IMR-90 (cell line): ENCODE measurements at regions not wholly inside any gene's neighbourhood (a gene's known extent, or its start where the extent isn't known, plus 50 kb on each side); places are given as distances from the start of the nearest gene placed in this dataset.

ENCODE experiments used
- ATAC-seq: fragments of 200-7000 bp; cut with Tn5 transposase; 2 replicates; pipeline ENCODE4 v1.9.1; 2020; ENCODE audit warnings: low read depth, mild to moderate bottlenecking, moderate library complexity
- BruUV-seq: library from RNA; stranded (reverse); fragments of 400-500 nt; replicated peaks from 2 replicates; lab custom pipeline; 2021; lab: Mats Ljungman, UMichigan
- CTCF ChIA-PET: fragments of 300-600 bp; formaldehyde crosslinking; extraction: SDS; loops from one replicate; lab custom pipeline; 2021; ENCODE audit warnings: antibody characterized with exemption; lab: Yijun Ruan, JAX
- POLR2A ChIA-PET: fragments of 300-600 bp; sonication (Branson Sonifier 250); formaldehyde crosslinking; loops from one replicate; lab custom pipeline; 2022; ENCODE audit warnings: antibody characterized with exemption; ENCODE audit not compliant: unreplicated experiment; lab: Charles Lee
- DNase-seq: peaks from one replicate; pipeline ENCODE4 v3.0.0; 2013
- H2AFZ ChIP-seq: replicated peaks from 2 replicates; pipeline ENCODE3; 2013; ENCODE audit warnings: low read length, mild to moderate bottlenecking; ENCODE audit not compliant: poor library complexity
- H2AK5ac ChIP-seq: 2 replicates; pipeline ENCODE4 v1.6.1; 2013; ENCODE audit warnings: low read depth, low read length, inconsistent platforms
- H2AK9ac ChIP-seq: replicated peaks from 2 replicates; pipeline ENCODE3; 2013; ENCODE audit warnings: mild to moderate bottlenecking, low read depth, low read length, moderate library complexity; ENCODE audit not compliant: poor library complexity
- H2BK120ac ChIP-seq: 2 replicates; pipeline ENCODE4 v1.6.1; 2013; ENCODE audit warnings: low read depth, low read length, inconsistent platforms
- H2BK15ac ChIP-seq: 3 replicates; pipeline ENCODE4 v1.6.1; 2013; ENCODE audit warnings: low read depth, low read length, inconsistent platforms
- H2BK20ac ChIP-seq: 2 replicates; pipeline ENCODE4 v1.6.1; 2013; ENCODE audit warnings: low read depth, mild to moderate bottlenecking, inconsistent platforms, low read length, moderate library complexity
- H2BK5ac ChIP-seq: 2 replicates; pipeline ENCODE4 v1.6.1; 2013; ENCODE audit warnings: mild to moderate bottlenecking, low read depth, low read length, inconsistent platforms; ENCODE audit not compliant: poor library complexity, severe bottlenecking
- H3K14ac ChIP-seq: replicated peaks from 2 replicates; pipeline ENCODE4 v1.6.1; 2013; ENCODE audit warnings: low read depth, low read length, inconsistent platforms
- H3K18ac ChIP-seq: 2 replicates; pipeline ENCODE4 v1.6.1; 2013; ENCODE audit warnings: low read depth, low read length, control low read depth
- H3K23ac ChIP-seq: 2 replicates; pipeline ENCODE4 v1.6.1; 2013; ENCODE audit warnings: low read depth, low read length, inconsistent platforms
- H3K27ac ChIP-seq: 2 replicates; pipeline ENCODE4 v1.5.1; 2013; ENCODE audit warnings: mild to moderate bottlenecking, control low read depth, low read length; ENCODE audit not compliant: insufficient read depth
- H3K27me3 ChIP-seq: 2 replicates; pipeline ENCODE4 v1.6.1; 2013; ENCODE audit warnings: low read length; ENCODE audit not compliant: control insufficient read depth, insufficient read depth
- H3K36me3 ChIP-seq: 2 replicates; pipeline ENCODE4 v1.6.1; 2013; ENCODE audit warnings: low read length, mixed read lengths; ENCODE audit not compliant: control insufficient read depth, insufficient read depth
- H3K4ac ChIP-seq: 2 replicates; pipeline ENCODE4 v1.6.1; 2013; ENCODE audit warnings: low read depth, low read length, inconsistent platforms
- H3K4me1 ChIP-seq: 2 replicates; pipeline ENCODE4 v1.6.1; 2013; ENCODE audit warnings: low read length, mixed read lengths; ENCODE audit not compliant: control insufficient read depth, insufficient read depth
- H3K4me2 ChIP-seq: 2 replicates; pipeline ENCODE4 v1.6.1; 2013; ENCODE audit warnings: low read depth, mild to moderate bottlenecking, control low read depth, low read length, moderate library complexity
- H3K4me3 ChIP-seq: 2 replicates; pipeline ENCODE4 v1.5.1; 2013; ENCODE audit warnings: low read depth, mild to moderate bottlenecking, control low read depth, low read length, moderate library complexity; ENCODE audit not compliant: insufficient read depth
- H3K56ac ChIP-seq: 2 replicates; pipeline ENCODE4 v1.6.1; 2013; ENCODE audit warnings: low read length, inconsistent platforms; ENCODE audit not compliant: insufficient read depth; ENCODE audit errors: extremely low read depth
- H3K79me1 ChIP-seq, 2 experiments: 2 replicates each; pipeline ENCODE4 v1.6.1; 2013; ENCODE audit warnings: low read length in 2 of 2, inconsistent platforms in 1 of 2, low read depth in 1 of 2
- H3K9ac ChIP-seq: 2 replicates; pipeline ENCODE4 v1.6.1; 2013; ENCODE audit warnings: low read depth, low read length, control low read depth
- H3K9me1 ChIP-seq: 2 replicates; pipeline ENCODE4 v1.6.1; 2013; ENCODE audit warnings: low read length, inconsistent platforms; ENCODE audit not compliant: insufficient read depth
- H3K9me3 ChIP-seq: 2 replicates; pipeline ENCODE4 v1.6.1; 2013; ENCODE audit warnings: low read length; ENCODE audit not compliant: control insufficient read depth, insufficient read depth
- H4K20me1 ChIP-seq: 2 replicates; pipeline ENCODE4 v1.6.1; 2013; ENCODE audit warnings: low read length, inconsistent platforms; ENCODE audit not compliant: insufficient read depth
- H4K5ac ChIP-seq: 2 replicates; pipeline ENCODE4 v1.6.1; 2013; ENCODE audit warnings: mild to moderate bottlenecking, low read depth, low read length, control low read depth
- H4K8ac ChIP-seq, 2 experiments: 2 replicates each; pipeline ENCODE4 v1.6.1; 2013; ENCODE audit warnings: low read depth in 2 of 2, low read length in 2 of 2, control low read depth in 1 of 2, inconsistent platforms in 1 of 2
- H4K91ac ChIP-seq: 2 replicates; pipeline ENCODE4 v1.6.1; 2013; ENCODE audit warnings: low read depth, low read length, inconsistent platforms; ENCODE audit not compliant: insufficient read depth
- BHLHE40 ChIP-seq: fragments of 150-350 bp; IDR thresholded peaks from 2 replicates; pipeline ENCODE4 v1.6.1; 2016; ENCODE audit warnings: mild to moderate bottlenecking, low read depth, low read length
- NFE2L2 ChIP-seq: fragments of 150-350 bp; IDR thresholded peaks from 2 replicates; pipeline ENCODE4 v1.6.1; 2016; ENCODE audit warnings: low read depth, mild to moderate bottlenecking, low read length
- POLR2A ChIP-seq: IDR thresholded peaks from 2 replicates; pipeline ENCODE4 v1.6.1; 2012; ENCODE audit warnings: mild to moderate bottlenecking, low read depth, low read length
- RCOR1 ChIP-seq: IDR thresholded peaks from 2 replicates; pipeline ENCODE4 v1.6.1; 2012; ENCODE audit warnings: mild to moderate bottlenecking, low read length, improper control_type of control experiment; ENCODE audit not compliant: insufficient replicate concordance
- WGBS, 2 experiments: methylation state at CpG; one replicate each; pipeline versions ENCODE4 v1.1.5 to v1.1.7; 2013; ENCODE audit warnings: missing lambda C conversion rate in 2 of 2; ENCODE audit not compliant: insufficient read length in 1 of 2; ENCODE audit errors: extremely low coverage in 2 of 2; 5-methylcytosine and 5-hydroxymethylcytosine counted together
- dilution Hi-C: fragments of 300-500 bp; cut with HindIII; formaldehyde crosslinking; loops from one replicate; pipeline ENCODE4 v1.14.3; 2018; ENCODE audit warnings: low sequenced_read_pairs; ENCODE audit not compliant: unreplicated experiment
- in situ Hi-C: fragments of 300-500 bp; cut with MboI; formaldehyde crosslinking; loops from 3 replicates; pipeline ENCODE4 v1.14.3; 2019; ENCODE audit warnings: low sequenced_read_pairs, inconsistent platforms, mixed read lengths
- intact Hi-C: fragments of 100-400 bp; cut with micrococcal nuclease; formaldehyde crosslinking; loops from 2 replicates; pipeline ENCODE4 v1.10.0; 2022
- TF ChIP-seq, protein P1 (sequence below): fragments of 150-350 bp; IDR thresholded peaks from 2 replicates; pipeline ENCODE4 v1.6.1; 2016; ENCODE audit warnings: low read depth, mild to moderate bottlenecking, low read length, moderate library complexity, borderline replicate concordance

DNA sequence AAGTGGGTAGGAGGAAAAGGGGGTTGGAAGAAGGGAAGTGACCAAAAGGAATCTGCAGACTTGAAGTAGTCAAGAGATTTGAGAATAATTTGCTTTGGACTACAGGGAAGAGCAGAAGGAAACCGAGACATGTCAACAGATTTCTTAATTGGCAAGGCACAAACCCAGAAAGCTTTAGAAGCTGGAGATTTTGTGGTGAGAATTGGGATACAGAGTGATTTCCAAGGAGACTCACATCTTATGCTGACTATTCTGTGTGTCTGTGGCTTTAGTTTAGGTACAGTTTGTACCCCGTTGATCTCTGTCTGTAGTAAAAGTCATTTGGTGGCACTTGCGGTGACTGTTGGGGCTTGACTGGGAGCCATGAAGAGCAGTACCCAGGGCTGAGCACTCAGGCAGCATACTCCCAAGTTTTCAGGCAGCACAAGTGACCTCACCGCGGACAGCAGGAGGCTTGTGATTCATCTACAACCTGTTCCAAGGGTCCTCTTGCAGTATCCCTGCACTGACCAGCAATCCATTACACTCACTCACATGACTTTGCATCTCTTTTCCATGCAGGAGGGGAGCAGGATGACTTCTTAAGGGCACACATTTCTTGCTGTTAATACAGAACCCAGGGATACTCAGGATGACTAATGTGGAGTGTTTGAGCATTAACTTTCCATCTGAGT lies 97.1 kb upstream of the TNP1 start:
- no peak overlapping the region for H3K4ac ChIP-seq
- no peaks in the 10 kb centered on the region; the same call in 1 of the 2 replicates for H3K27me3 ChIP-seq
- no peak overlapping the region for H2BK120ac ChIP-seq
- no peaks in the 10 kb centered on the region for H3K79me1 ChIP-seq
- H3K27ac ChIP-seq: no peak overlapping the region
- H2AK9ac ChIP-seq: no peak overlapping the region
- ChIA-PET POLR2A (no interaction called here), CTCF (no interaction called here)
- no peaks in the 10 kb centered on the region for H3K9me3 ChIP-seq
- no peak overlapping the region for H3K4me2 ChIP-seq
- intact Hi-C loops (no loop called here), dilution Hi-C loops (no loop called here), in situ Hi-C loops (no loop called here)
- no peak overlapping the region for H2BK15ac ChIP-seq
- WGBS, 2 experiments: 85% methylated on average over 4 of the region's 5 CpGs; no CpG with 5 or more reads in 1 of the 2 experiments
- H3K23ac ChIP-seq: no peak overlapping the region
- no peak overlapping the region for H3K56ac ChIP-seq
- ATAC-seq (peak; percentile 73), DNase-seq (peak; percentile 78)
- H4K5ac ChIP-seq: no peak overlapping the region
- H2BK20ac ChIP-seq: no peak overlapping the region
- no peaks in the 10 kb centered on the region for H3K9me1 ChIP-seq
- H3K14ac ChIP-seq: no peak overlapping the region
- no TSS peak for BruUV-seq
- no peak overlapping the region for H2BK5ac ChIP-seq
- H3K4me3 ChIP-seq: no peak overlapping the region
- no peak overlapping the region for H2AFZ ChIP-seq
- H3K9ac ChIP-seq: no peak overlapping the region
- TF ChIP-seq BHLHE40 (peak; percentile 53; the same call in 1 of the 2 replicates), NFE2L2 (no peak), RCOR1 (peak; percentile 38), POLR2A (no peak)
- TF ChIP-seq, protein P1, sequence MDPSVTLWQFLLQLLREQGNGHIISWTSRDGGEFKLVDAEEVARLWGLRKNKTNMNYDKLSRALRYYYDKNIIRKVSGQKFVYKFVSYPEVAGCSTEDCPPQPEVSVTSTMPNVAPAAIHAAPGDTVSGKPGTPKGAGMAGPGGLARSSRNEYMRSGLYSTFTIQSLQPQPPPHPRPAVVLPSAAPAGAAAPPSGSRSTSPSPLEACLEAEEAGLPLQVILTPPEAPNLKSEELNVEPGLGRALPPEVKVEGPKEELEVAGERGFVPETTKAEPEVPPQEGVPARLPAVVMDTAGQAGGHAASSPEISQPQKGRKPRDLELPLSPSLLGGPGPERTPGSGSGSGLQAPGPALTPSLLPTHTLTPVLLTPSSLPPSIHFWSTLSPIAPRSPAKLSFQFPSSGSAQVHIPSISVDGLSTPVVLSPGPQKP: no peak
- no peak overlapping the region for H4K8ac ChIP-seq
- no peaks in the 10 kb centered on the region for H3K36me3 ChIP-seq
- H3K18ac ChIP-seq: no peak overlapping the region
- no peaks in the 10 kb centered on the region for H4K20me1 ChIP-seq
- no peaks in the 10 kb centered on the region for H3K4me1 ChIP-seq
- no peak overlapping the region for H4K91ac ChIP-seq
- no peak overlapping the region for H2AK5ac ChIP-seq
